Choroid plexus epithelial cell (primary cell): ENCODE measurements at regions not wholly inside any gene's neighbourhood (a gene's known extent, or its start where the extent isn't known, plus 50 kb on each side); places are given as distances from the start of the nearest gene placed in this dataset.

Experiments used
- DNase-seq: peaks from one replicate; pipeline ENCODE4 v3.0.0-alpha.2; 2010; ENCODE audit warnings: low read depth
- H3K4me3 ChIP-seq: 2 replicates; pipeline ENCODE4 v1.5.1; 2011; ENCODE audit warnings: low read depth, mild to moderate bottlenecking, control low read depth, low read length, moderate library complexity
- CTCF ChIP-seq: conservative IDR thresholded peaks from 2 replicates; pipeline ENCODE4 v1.5.1; 2011; ENCODE audit warnings: low read depth, mild to moderate bottlenecking, control low read depth, inconsistent platforms, low read length, moderate library complexity

DNA sequence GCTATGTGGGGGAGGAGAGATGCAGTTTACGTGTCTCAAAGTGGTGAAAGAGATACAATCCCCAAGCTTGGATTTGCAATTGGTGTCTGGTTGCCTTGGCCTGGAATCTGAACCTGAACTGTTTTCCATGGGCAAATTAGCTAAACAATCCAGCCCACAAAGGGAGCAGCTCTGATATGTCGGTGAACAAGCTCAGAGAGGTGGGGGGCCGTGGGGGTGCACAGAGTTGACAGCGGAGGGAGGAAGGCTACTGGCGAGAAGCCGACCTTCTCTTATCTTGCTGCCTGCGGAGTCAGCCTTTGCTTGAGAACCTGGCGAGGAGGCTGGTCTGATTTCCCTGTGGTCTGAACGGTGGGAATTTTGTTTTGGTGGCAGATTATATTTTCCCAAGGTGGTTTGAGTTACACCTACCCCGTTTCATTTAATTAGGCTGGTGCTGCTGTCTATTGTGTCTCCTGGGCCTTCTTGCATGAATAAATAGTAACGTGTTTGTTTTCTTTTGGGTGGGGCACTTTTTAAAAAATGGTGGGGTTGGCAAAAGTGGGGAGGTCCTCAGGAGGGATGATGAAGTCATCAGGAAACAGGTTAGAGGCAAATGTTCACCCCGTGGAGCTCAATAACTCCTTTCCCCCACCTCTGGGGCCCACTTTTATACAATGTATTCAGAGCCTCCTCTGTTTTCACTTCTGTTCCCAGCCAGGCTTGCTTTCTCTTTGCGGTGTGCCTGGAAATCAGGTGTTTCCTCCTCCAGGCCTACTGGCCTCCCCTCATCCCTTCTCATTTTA is 80.9 kb upstream of the IGFBP5 start:
- no peak for TF ChIP-seq CTCF
- DNase-seq = peak; percentile 10
- H3K4me3 ChIP-seq = no peak overlapping the region

DNA sequence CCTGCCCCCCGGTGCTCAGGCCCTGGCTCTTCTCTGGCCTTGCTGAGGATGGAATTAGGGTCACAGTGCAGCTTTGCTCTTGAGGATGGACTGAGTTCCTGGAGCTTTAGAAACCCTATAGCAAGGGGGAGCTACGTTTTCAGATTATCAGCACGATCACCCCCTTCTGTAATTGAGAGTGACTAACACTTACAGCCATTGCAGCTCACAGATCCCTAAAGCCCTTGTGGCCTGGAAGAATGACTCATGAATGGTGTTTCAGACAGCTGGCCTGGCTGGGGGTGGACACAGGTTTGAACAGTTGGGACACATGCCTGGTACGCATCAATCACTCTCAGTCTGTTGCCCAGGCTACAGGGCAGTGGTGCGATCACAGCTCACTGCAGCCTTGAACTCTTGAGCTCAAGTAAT is 79.7 kb upstream of the IGFBP5 start:
- DNase-seq = peak; percentile 84
- peak; percentile 15 for TF ChIP-seq CTCF

DNA sequence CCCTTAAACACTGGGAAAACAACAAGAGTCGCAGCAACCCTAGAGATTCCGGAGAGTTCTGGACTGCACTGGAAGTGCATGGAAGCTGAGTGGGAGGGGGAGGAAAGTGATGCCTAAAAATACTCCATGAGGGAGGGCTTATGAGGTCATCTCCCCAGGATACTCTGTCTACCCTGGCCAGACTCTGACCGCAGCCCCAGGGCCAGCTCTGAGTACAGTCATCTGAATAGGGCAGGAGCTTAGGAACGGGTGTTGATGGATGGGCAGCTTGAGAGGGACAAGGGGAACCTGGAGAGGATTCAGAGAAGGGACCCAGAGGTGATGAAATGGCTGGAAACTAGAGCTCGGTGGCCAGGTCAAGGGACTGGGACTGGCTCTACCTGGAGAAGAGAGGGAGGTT is 79.3 kb upstream of the IGFBP5 start:
- no peak for TF ChIP-seq CTCF
- H3K4me3 ChIP-seq = no peak overlapping the region
- peak; percentile 49 for DNase-seq

More for the DNA sequence above, 79.7 kb upstream of the IGFBP5 start:
- H3K4me3 ChIP-seq = no peak overlapping the region

DNA sequence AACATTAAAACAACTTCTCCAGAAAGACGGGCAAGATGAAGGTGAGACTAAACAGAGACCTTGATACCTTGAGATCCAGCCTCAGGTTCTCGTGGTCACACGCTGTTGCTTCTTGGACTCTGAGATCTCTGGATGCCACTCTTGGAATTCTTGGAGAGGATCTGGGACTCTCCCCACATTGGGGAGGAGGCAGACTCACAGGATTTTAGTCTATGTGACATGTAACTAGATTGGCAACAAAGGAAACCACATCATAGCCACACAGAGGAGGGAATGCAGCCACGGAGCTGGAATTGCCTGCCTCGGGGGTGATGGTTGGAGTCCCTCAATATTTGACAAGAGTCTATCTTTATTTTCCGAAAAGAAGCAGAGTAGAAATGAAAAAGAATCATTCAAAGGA is 78.8 kb upstream of the IGFBP5 start:
- no peak for TF ChIP-seq CTCF
- no peak for DNase-seq

GRCh38 chr2:216773072-216773471 is 77.7 kb upstream of the IGFBP5 start:
- no peak for DNase-seq
- H3K4me3 ChIP-seq = no peak overlapping the region
- no peak for TF ChIP-seq CTCF

More for the DNA sequence above, 78.8 kb upstream of the IGFBP5 start:
- H3K4me3 ChIP-seq = no peak overlapping the region

DNA sequence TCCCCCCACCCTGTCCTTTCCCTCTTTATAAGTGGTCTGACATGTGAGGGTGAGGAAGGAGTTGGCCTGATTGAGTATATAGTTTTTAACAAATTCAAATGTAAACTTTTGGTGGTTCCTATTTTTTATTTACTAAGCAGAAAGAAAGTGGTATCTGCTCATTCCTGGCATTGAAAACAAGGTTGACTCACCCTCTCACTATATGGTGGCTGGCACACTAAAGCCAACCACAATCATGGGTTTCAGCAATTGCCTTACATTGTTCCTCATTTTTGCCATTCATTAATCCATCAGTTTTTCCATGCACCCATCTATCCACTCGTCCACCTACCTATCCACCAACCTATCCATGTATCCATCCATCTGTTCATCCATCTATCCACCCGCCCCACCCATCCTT is 75.4 kb upstream of the IGFBP5 start:
- no peak for TF ChIP-seq CTCF
- no peak for DNase-seq

GRCh38 chr2:216770050-216770449 is 74.7 kb upstream of the IGFBP5 start:
- no peak overlapping the region for H3K4me3 ChIP-seq
- DNase-seq = no peak
- no peak for TF ChIP-seq CTCF

More for the DNA sequence above, 75.4 kb upstream of the IGFBP5 start:
- no peak overlapping the region for H3K4me3 ChIP-seq
